IMR-90 (cell line): ENCODE measurements at regions not wholly inside any gene's neighbourhood (a gene's known extent, or its start where the extent isn't known, plus 50 kb on each side); places are given as distances from the start of the nearest gene placed in this dataset.
"Not testable (repeated sequence)": the region's sequence is repeated elsewhere in the genome, so short reads cannot be mapped to it uniquely, and the experiment has no call there.

Experiments used
- ATAC-seq: fragments of 200-7000 bp; cut with Tn5 transposase; 2 replicates; pipeline ENCODE4 v1.9.1; 2020; ENCODE audit warnings: low read depth, mild to moderate bottlenecking, moderate library complexity
- BruUV-seq: library from RNA; stranded (reverse); fragments of 400-500 nt; replicated peaks from 2 replicates; lab custom pipeline; 2021; lab: Mats Ljungman, UMichigan
- CTCF ChIA-PET: fragments of 300-600 bp; formaldehyde crosslinking; extraction: SDS; loops from one replicate; lab custom pipeline; 2021; ENCODE audit warnings: antibody characterized with exemption; lab: Yijun Ruan, JAX
- POLR2A ChIA-PET: fragments of 300-600 bp; sonication (Branson Sonifier 250); formaldehyde crosslinking; loops from one replicate; lab custom pipeline; 2022; ENCODE audit warnings: antibody characterized with exemption; ENCODE audit not compliant: unreplicated experiment; lab: Charles Lee
- DNase-seq: peaks from one replicate; pipeline ENCODE4 v3.0.0; 2013
- H2AFZ ChIP-seq: replicated peaks from 2 replicates; pipeline ENCODE3; 2013; ENCODE audit warnings: low read length, mild to moderate bottlenecking; ENCODE audit not compliant: poor library complexity
- H2AK5ac ChIP-seq: 2 replicates; pipeline ENCODE4 v1.6.1; 2013; ENCODE audit warnings: low read depth, low read length, inconsistent platforms
- H2AK9ac ChIP-seq: replicated peaks from 2 replicates; pipeline ENCODE3; 2013; ENCODE audit warnings: mild to moderate bottlenecking, low read depth, low read length, moderate library complexity; ENCODE audit not compliant: poor library complexity
- H2BK120ac ChIP-seq: 2 replicates; pipeline ENCODE4 v1.6.1; 2013; ENCODE audit warnings: low read depth, low read length, inconsistent platforms
- H2BK15ac ChIP-seq: 3 replicates; pipeline ENCODE4 v1.6.1; 2013; ENCODE audit warnings: low read depth, low read length, inconsistent platforms
- H2BK20ac ChIP-seq: 2 replicates; pipeline ENCODE4 v1.6.1; 2013; ENCODE audit warnings: low read depth, mild to moderate bottlenecking, inconsistent platforms, low read length, moderate library complexity
- H2BK5ac ChIP-seq: 2 replicates; pipeline ENCODE4 v1.6.1; 2013; ENCODE audit warnings: mild to moderate bottlenecking, low read depth, low read length, inconsistent platforms; ENCODE audit not compliant: poor library complexity, severe bottlenecking
- H3K14ac ChIP-seq: replicated peaks from 2 replicates; pipeline ENCODE4 v1.6.1; 2013; ENCODE audit warnings: low read depth, low read length, inconsistent platforms
- H3K18ac ChIP-seq: 2 replicates; pipeline ENCODE4 v1.6.1; 2013; ENCODE audit warnings: low read depth, low read length, control low read depth
- H3K23ac ChIP-seq: 2 replicates; pipeline ENCODE4 v1.6.1; 2013; ENCODE audit warnings: low read depth, low read length, inconsistent platforms
- H3K27ac ChIP-seq: 2 replicates; pipeline ENCODE4 v1.5.1; 2013; ENCODE audit warnings: mild to moderate bottlenecking, control low read depth, low read length; ENCODE audit not compliant: insufficient read depth
- H3K27me3 ChIP-seq: 2 replicates; pipeline ENCODE4 v1.6.1; 2013; ENCODE audit warnings: low read length; ENCODE audit not compliant: control insufficient read depth, insufficient read depth
- H3K36me3 ChIP-seq: 2 replicates; pipeline ENCODE4 v1.6.1; 2013; ENCODE audit warnings: low read length, mixed read lengths; ENCODE audit not compliant: control insufficient read depth, insufficient read depth
- H3K4ac ChIP-seq: 2 replicates; pipeline ENCODE4 v1.6.1; 2013; ENCODE audit warnings: low read depth, low read length, inconsistent platforms
- H3K4me1 ChIP-seq: 2 replicates; pipeline ENCODE4 v1.6.1; 2013; ENCODE audit warnings: low read length, mixed read lengths; ENCODE audit not compliant: control insufficient read depth, insufficient read depth
- H3K4me2 ChIP-seq: 2 replicates; pipeline ENCODE4 v1.6.1; 2013; ENCODE audit warnings: low read depth, mild to moderate bottlenecking, control low read depth, low read length, moderate library complexity
- H3K4me3 ChIP-seq: 2 replicates; pipeline ENCODE4 v1.5.1; 2013; ENCODE audit warnings: low read depth, mild to moderate bottlenecking, control low read depth, low read length, moderate library complexity; ENCODE audit not compliant: insufficient read depth
- H3K56ac ChIP-seq: 2 replicates; pipeline ENCODE4 v1.6.1; 2013; ENCODE audit warnings: low read length, inconsistent platforms; ENCODE audit not compliant: insufficient read depth; ENCODE audit errors: extremely low read depth
- H3K79me1 ChIP-seq, 2 experiments: 2 replicates each; pipeline ENCODE4 v1.6.1; 2013; ENCODE audit warnings: low read length in 2 of 2, inconsistent platforms in 1 of 2, low read depth in 1 of 2
- H3K9ac ChIP-seq: 2 replicates; pipeline ENCODE4 v1.6.1; 2013; ENCODE audit warnings: low read depth, low read length, control low read depth
- H3K9me1 ChIP-seq: 2 replicates; pipeline ENCODE4 v1.6.1; 2013; ENCODE audit warnings: low read length, inconsistent platforms; ENCODE audit not compliant: insufficient read depth
- H3K9me3 ChIP-seq: 2 replicates; pipeline ENCODE4 v1.6.1; 2013; ENCODE audit warnings: low read length; ENCODE audit not compliant: control insufficient read depth, insufficient read depth
- H4K20me1 ChIP-seq: 2 replicates; pipeline ENCODE4 v1.6.1; 2013; ENCODE audit warnings: low read length, inconsistent platforms; ENCODE audit not compliant: insufficient read depth
- H4K5ac ChIP-seq: 2 replicates; pipeline ENCODE4 v1.6.1; 2013; ENCODE audit warnings: mild to moderate bottlenecking, low read depth, low read length, control low read depth
- H4K8ac ChIP-seq, 2 experiments: 2 replicates each; pipeline ENCODE4 v1.6.1; 2013; ENCODE audit warnings: low read depth in 2 of 2, low read length in 2 of 2, control low read depth in 1 of 2, inconsistent platforms in 1 of 2
- H4K91ac ChIP-seq: 2 replicates; pipeline ENCODE4 v1.6.1; 2013; ENCODE audit warnings: low read depth, low read length, inconsistent platforms; ENCODE audit not compliant: insufficient read depth
- MAZ ChIP-seq: IDR thresholded peaks from 2 replicates; pipeline ENCODE4 v1.6.1; 2012; ENCODE audit warnings: low read depth, mild to moderate bottlenecking, low read length, improper control_type of control experiment, moderate library complexity, borderline replicate concordance
- RAD21 ChIP-seq: IDR thresholded peaks from 2 replicates; pipeline ENCODE4 v1.6.1; 2012; ENCODE audit warnings: low read length, improper control_type of control experiment
- SMC3 ChIP-seq: fragments of 150-350 bp; IDR thresholded peaks from 2 replicates; pipeline ENCODE4 v1.6.1; 2016; ENCODE audit warnings: low read depth, mild to moderate bottlenecking, antibody characterized with exemption, low read length, moderate library complexity
- WGBS, 2 experiments: methylation state at CpG; one replicate each; pipeline versions ENCODE4 v1.1.5 to v1.1.7; 2013; ENCODE audit warnings: missing lambda C conversion rate in 2 of 2; ENCODE audit not compliant: insufficient read length in 1 of 2; ENCODE audit errors: extremely low coverage in 2 of 2; 5-methylcytosine and 5-hydroxymethylcytosine counted together
- dilution Hi-C: fragments of 300-500 bp; cut with HindIII; formaldehyde crosslinking; loops from one replicate; pipeline ENCODE4 v1.14.3; 2018; ENCODE audit warnings: low sequenced_read_pairs; ENCODE audit not compliant: unreplicated experiment
- in situ Hi-C: fragments of 300-500 bp; cut with MboI; formaldehyde crosslinking; loops from 3 replicates; pipeline ENCODE4 v1.14.3; 2019; ENCODE audit warnings: low sequenced_read_pairs, inconsistent platforms, mixed read lengths
- intact Hi-C: fragments of 100-400 bp; cut with micrococcal nuclease; formaldehyde crosslinking; loops from 2 replicates; pipeline ENCODE4 v1.10.0; 2022
- TF ChIP-seq, protein P1 (sequence below): conservative IDR thresholded peaks from 2 replicates; pipeline ENCODE4 v1.5.1; 2012; ENCODE audit warnings: mild to moderate bottlenecking, low read depth, low read length, improper control_type of control experiment

DNA sequence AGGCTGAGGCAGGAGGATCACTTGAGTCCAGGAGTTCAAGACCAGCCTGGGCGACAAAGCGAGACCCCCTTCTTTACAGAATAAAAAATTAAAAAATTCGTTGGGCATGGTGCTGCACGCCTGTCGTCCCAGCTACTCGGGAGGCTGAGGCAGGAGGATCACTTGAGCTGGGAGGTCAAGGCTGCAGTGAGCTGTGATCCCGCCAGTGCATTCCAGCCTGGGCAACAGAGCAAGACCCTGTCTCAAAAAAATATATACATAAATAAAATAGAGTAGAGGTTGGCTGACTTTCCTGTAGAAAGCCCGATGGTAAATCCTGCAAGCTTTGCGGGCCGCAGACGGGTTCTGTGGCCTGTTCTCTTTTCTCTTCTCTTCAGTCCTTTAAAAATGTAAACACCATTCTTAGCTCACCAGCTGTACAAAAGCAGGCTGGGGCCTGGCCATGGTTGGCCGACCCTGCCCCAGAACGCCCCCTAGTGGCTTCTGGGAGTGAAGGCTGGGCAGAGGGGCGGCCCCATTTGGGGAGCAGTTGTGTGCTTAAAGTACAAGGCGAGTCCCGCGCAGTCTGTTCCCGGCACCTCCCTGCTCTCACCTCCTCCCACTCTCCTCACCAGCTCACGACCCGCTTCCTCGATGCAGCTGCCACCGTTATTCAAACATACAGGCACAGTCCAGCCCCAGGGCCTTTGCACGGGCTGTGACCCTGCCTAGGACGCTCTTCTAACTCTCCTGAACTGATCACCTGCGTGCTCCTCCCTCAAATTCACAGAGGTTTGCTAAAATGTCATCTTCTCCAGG lies 109.5 kb downstream of the CRLF3 start:
- H4K5ac ChIP-seq, H2BK20ac ChIP-seq, H3K56ac ChIP-seq, H3K36me3 ChIP-seq, H3K4me1 ChIP-seq, H2BK120ac ChIP-seq, H3K27me3 ChIP-seq, H2AK9ac ChIP-seq, H3K18ac ChIP-seq, H3K4ac ChIP-seq, H3K4me3 ChIP-seq, H4K8ac ChIP-seq, H2AFZ ChIP-seq, H3K9ac ChIP-seq, H3K14ac ChIP-seq, H2BK5ac ChIP-seq, H3K4me2 ChIP-seq, H3K27ac ChIP-seq, POLR2A ChIA-PET, H3K9me1 ChIP-seq, H2BK15ac ChIP-seq, H3K9me3 ChIP-seq, dilution Hi-C loops, H3K23ac ChIP-seq, H4K91ac ChIP-seq: not testable (repeated sequence)
- H3K79me1 ChIP-seq, result peaks cover 6 to 32% of the 10 kb centered on the region in 2 experiments
- intact Hi-C loops, result loop anchor here (2.0 kb wide), 1 partner anchor 238 kb away; the partner anchor contains the start of gene GOSR1
- peaks cover 27% of the 10 kb centered on the region for H4K20me1 ChIP-seq
- WGBS, 2 experiments, result no CpG with 5 or more reads among the region's 25 CpGs
- TSS peak; percentile 8 for BruUV-seq
- ATAC-seq (peak; percentile 91), DNase-seq (peak; percentile 58)
- TF ChIP-seq MAZ (peak; percentile 35; the same call in 1 of the 2 replicates), SMC3 (peak; percentile 56), RAD21 (peak; percentile 63)
- TF ChIP-seq, protein P1, sequence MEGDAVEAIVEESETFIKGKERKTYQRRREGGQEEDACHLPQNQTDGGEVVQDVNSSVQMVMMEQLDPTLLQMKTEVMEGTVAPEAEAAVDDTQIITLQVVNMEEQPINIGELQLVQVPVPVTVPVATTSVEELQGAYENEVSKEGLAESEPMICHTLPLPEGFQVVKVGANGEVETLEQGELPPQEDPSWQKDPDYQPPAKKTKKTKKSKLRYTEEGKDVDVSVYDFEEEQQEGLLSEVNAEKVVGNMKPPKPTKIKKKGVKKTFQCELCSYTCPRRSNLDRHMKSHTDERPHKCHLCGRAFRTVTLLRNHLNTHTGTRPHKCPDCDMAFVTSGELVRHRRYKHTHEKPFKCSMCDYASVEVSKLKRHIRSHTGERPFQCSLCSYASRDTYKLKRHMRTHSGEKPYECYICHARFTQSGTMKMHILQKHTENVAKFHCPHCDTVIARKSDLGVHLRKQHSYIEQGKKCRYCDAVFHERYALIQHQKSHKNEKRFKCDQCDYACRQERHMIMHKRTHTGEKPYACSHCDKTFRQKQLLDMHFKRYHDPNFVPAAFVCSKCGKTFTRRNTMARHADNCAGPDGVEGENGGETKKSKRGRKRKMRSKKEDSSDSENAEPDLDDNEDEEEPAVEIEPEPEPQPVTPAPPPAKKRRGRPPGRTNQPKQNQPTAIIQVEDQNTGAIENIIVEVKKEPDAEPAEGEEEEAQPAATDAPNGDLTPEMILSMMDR, result peak; percentile 61
- CTCF ChIA-PET, result interaction anchor here (0.8 kb wide), 1 partner anchor 337 kb away, joined by 3 read pairs; no protein-coding TSS in a partner anchor
- peak overlapping the region; percentile 50; the same call in 1 of the 2 replicates for H2AK5ac ChIP-seq
- in situ Hi-C loops, result loop anchor here (5.0 to 25.0 kb wide), 2 partner anchors 238 to 403 kb away; partner anchors contain the start of gene GOSR1

DNA sequence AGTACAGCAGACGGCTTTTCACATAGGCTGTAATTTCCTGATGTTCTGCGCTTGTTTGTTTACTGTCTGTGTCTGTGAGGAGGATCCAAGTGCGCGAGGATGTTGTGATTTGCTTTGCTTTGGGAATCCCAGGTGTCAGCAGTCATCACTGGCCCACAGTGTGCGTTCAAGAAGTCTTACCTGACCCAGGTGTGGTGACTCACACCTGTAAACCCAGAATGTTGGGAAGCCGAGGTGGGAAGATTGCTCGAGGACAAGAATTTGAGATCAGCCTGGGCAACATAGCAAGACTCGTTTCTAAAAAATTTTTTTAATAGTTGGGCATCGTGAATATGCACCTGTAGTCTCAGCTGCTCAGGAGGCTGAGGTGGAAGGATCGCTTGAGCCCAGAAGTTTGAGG lies 110.7 kb downstream of the CRLF3 start:
- H4K5ac ChIP-seq, H2AK9ac ChIP-seq, H3K14ac ChIP-seq, H4K8ac ChIP-seq, H2BK5ac ChIP-seq, H2BK120ac ChIP-seq, H4K91ac ChIP-seq, H2AK5ac ChIP-seq, H2BK15ac ChIP-seq, H3K9ac ChIP-seq, H3K4ac ChIP-seq, H3K56ac ChIP-seq, DNase-seq, BruUV-seq, dilution Hi-C loops, POLR2A ChIA-PET, H3K27me3 ChIP-seq, H3K9me3 ChIP-seq, H2BK20ac ChIP-seq, H2AFZ ChIP-seq, H3K27ac ChIP-seq, H3K23ac ChIP-seq, H3K4me1 ChIP-seq, H3K4me3 ChIP-seq, H3K9me1 ChIP-seq, H3K36me3 ChIP-seq, H3K4me2 ChIP-seq, ATAC-seq, H3K18ac ChIP-seq: not testable (repeated sequence)
- CTCF ChIA-PET, result interaction anchor here (0.7 kb wide), 1 partner anchor 16 kb away, joined by 4 read pairs; no protein-coding TSS in a partner anchor
- 78% methylated on average over 4 of the region's 10 CpGs; no CpG with 5 or more reads in 1 of the 2 experiments for WGBS, 2 experiments
- Histone ChIP-seq H3K79me1 (peaks cover 6 to 27% of the 10 kb centered on the region in 2 experiments), H4K20me1 (peaks cover 19% of the 10 kb centered on the region)
- intact Hi-C loops (loop anchor here (2.0 kb wide), 1 partner anchor 237 kb away; the partner anchor contains the start of gene GOSR1), in situ Hi-C loops (loop anchor here (25.0 kb wide), 1 partner anchor 402 kb away; no protein-coding TSS in a partner anchor)
